Activated CD4-positive, alpha-beta memory T cell treated with anti-CD3 and anti-CD28 coated beads, Interleukin-2, amount 10 ng/mL, durations not matched to agents 7 days and 5 days (primary cell): ENCODE measurements at regions not wholly inside any gene's neighbourhood (a gene's known extent, or its start where the extent isn't known, plus 50 kb on each side); places are given as distances from the start of the nearest gene placed in this dataset.
A peak's percentile ranks its signal among the peaks of the same experiment; 100 is the strongest.

Experiments
- CTCF ChIA-PET: fragments of 350-600 bp; sonication (Branson Sonifier 250); formaldehyde crosslinking; loops from one replicate; lab custom pipeline; 2021; ENCODE audit warnings: antibody characterized with exemption, inconsistent platforms; lab: Charles Lee
- POLR2A ChIA-PET: fragments of 350-600 bp; sonication (Branson Sonifier 250); formaldehyde crosslinking; loops from one replicate; lab custom pipeline; 2021; ENCODE audit warnings: antibody characterized with exemption; lab: Charles Lee
- DNase-seq: peaks from one replicate; pipeline ENCODE4 v3.0.0-alpha.2; 2020
- H3K27ac Mint-ChIP-seq: one replicate; pipeline ENCODE4 v1.8.0; 2021; ENCODE audit warnings: mild to moderate bottlenecking, mixed read lengths
- H3K27me3 Mint-ChIP-seq: one replicate; pipeline ENCODE4 v1.8.0; 2021; ENCODE audit warnings: mixed read lengths
- H3K36me3 Mint-ChIP-seq: one replicate; pipeline ENCODE4 v1.8.0; 2021; ENCODE audit warnings: low read depth, mixed read lengths
- H3K4me1 Mint-ChIP-seq: one replicate; pipeline ENCODE4 v1.8.0; 2021; ENCODE audit warnings: mixed read lengths
- H3K4me3 Mint-ChIP-seq: one replicate; pipeline ENCODE4 v1.8.0; 2021; ENCODE audit warnings: mild to moderate bottlenecking, mixed read lengths
- H3K9me3 Mint-ChIP-seq: one replicate; pipeline ENCODE4 v1.8.0; 2021; ENCODE audit warnings: mixed read lengths

GRCh38 chr5:167720676-167721260 lies 570.7 kb upstream of the WWC1 start:
- no peak overlapping the region for H3K4me3 Mint-ChIP-seq
- no peaks in the 10 kb centered on the region for H3K9me3 Mint-ChIP-seq
- CTCF ChIA-PET, result no interaction called here
- H3K27ac Mint-ChIP-seq, result no peak overlapping the region
- H3K36me3 Mint-ChIP-seq, result no peaks in the 10 kb centered on the region
- POLR2A ChIA-PET, result no interaction called here
- no peak for DNase-seq
- no peaks in the 10 kb centered on the region for H3K27me3 Mint-ChIP-seq
- no peaks in the 10 kb centered on the region for H3K4me1 Mint-ChIP-seq

GRCh38 chr5:167721926-167722440 lies 569.5 kb upstream of the WWC1 start:
- Mint-ChIP-seq H3K27ac (no peak overlapping the region), H3K36me3 (no peaks in the 10 kb centered on the region), H3K9me3 (no peaks in the 10 kb centered on the region), H3K4me3 (no peak overlapping the region), H3K4me1 (no peaks in the 10 kb centered on the region), H3K27me3 (no peaks in the 10 kb centered on the region)
- ChIA-PET POLR2A (no interaction called here), CTCF (interaction anchor here (0.8 to 2.5 kb wide), 5 partner anchors 24 to 498 kb away, joined by 3 to 32 read pairs (median 6); no protein-coding TSS in a partner anchor)
- no peak for DNase-seq

- no peaks in the 10 kb centered on the region for H3K36me3 Mint-ChIP-seq
- peak; percentile 58 for DNase-seq
- H3K27ac Mint-ChIP-seq, result no peak overlapping the region
- no peaks in the 10 kb centered on the region for H3K4me1 Mint-ChIP-seq
- ChIA-PET POLR2A (no interaction called here), CTCF (interaction anchor here (0.7 to 2.5 kb wide), 6 partner anchors 9 to 496 kb away, joined by 3 to 32 read pairs (median 4); no protein-coding TSS in a partner anchor)
- no peak overlapping the region for H3K4me3 Mint-ChIP-seq
- no peaks in the 10 kb centered on the region for H3K27me3 Mint-ChIP-seq
- no peaks in the 10 kb centered on the region for H3K9me3 Mint-ChIP-seq
Measured at GRCh38 chr5:167723254-167723871, 568.1 kb upstream of the WWC1 start.

- no peaks in the 10 kb centered on the region for H3K36me3 Mint-ChIP-seq
- H3K27me3 Mint-ChIP-seq, result no peaks in the 10 kb centered on the region
- ChIA-PET POLR2A (no interaction called here), CTCF (interaction anchor here (1.3 to 2.4 kb wide), 2 partner anchors 8 to 494 kb away, joined by 3 to 13 read pairs; no protein-coding TSS in a partner anchor)
- no peaks in the 10 kb centered on the region for H3K9me3 Mint-ChIP-seq
- H3K4me3 Mint-ChIP-seq, result no peak overlapping the region
- DNase-seq, result no peak
- H3K4me1 Mint-ChIP-seq, result no peaks in the 10 kb centered on the region
- H3K27ac Mint-ChIP-seq, result no peak overlapping the region
Measured at GRCh38 chr5:167725264-167725663, 566.2 kb upstream of the WWC1 start.

- Mint-ChIP-seq H3K36me3 (no peaks in the 10 kb centered on the region), H3K27me3 (no peaks in the 10 kb centered on the region), H3K9me3 (no peaks in the 10 kb centered on the region), H3K27ac (no peak overlapping the region), H3K4me1 (no peaks in the 10 kb centered on the region), H3K4me3 (no peak overlapping the region)
- CTCF ChIA-PET, result interaction anchor here (2.4 kb wide), 1 partner anchor 494 kb away, joined by 13 read pairs; no protein-coding TSS in a partner anchor
- DNase-seq, result no peak
- POLR2A ChIA-PET, result no interaction called here
Measured at GRCh38 chr5:167725741-167726140, 565.7 kb upstream of the WWC1 start.

- H3K27ac Mint-ChIP-seq, result no peak overlapping the region
- no peaks in the 10 kb centered on the region for H3K36me3 Mint-ChIP-seq
- CTCF ChIA-PET, result interaction anchor here (2.4 kb wide), 1 partner anchor 493 kb away, joined by 13 read pairs; no protein-coding TSS in a partner anchor
- DNase-seq, result no peak
- POLR2A ChIA-PET, result no interaction called here
- no peaks in the 10 kb centered on the region for H3K4me1 Mint-ChIP-seq
- no peak overlapping the region for H3K4me3 Mint-ChIP-seq
- H3K9me3 Mint-ChIP-seq, result no peaks in the 10 kb centered on the region
- no peaks in the 10 kb centered on the region for H3K27me3 Mint-ChIP-seq
Measured at GRCh38 chr5:167726642-167727041, 564.8 kb upstream of the WWC1 start.

GRCh38 chr5:167730121-167730520 lies 561.3 kb upstream of the WWC1 start:
- POLR2A ChIA-PET, result no interaction called here
- no peak overlapping the region for H3K27ac Mint-ChIP-seq
- CTCF ChIA-PET, result interaction anchor here (1.2 kb wide), 1 partner anchor 489 kb away, joined by 3 read pairs; no protein-coding TSS in a partner anchor
- no peaks in the 10 kb centered on the region for H3K36me3 Mint-ChIP-seq
- no peaks in the 10 kb centered on the region for H3K4me1 Mint-ChIP-seq
- H3K27me3 Mint-ChIP-seq, result no peaks in the 10 kb centered on the region
- no peak overlapping the region for H3K4me3 Mint-ChIP-seq
- DNase-seq, result no peak
- H3K9me3 Mint-ChIP-seq, result no peaks in the 10 kb centered on the region

- Mint-ChIP-seq H3K9me3 (no peaks in the 10 kb centered on the region), H3K4me3 (no peak overlapping the region), H3K36me3 (no peaks in the 10 kb centered on the region), H3K27ac (no peak overlapping the region), H3K27me3 (no peaks in the 10 kb centered on the region), H3K4me1 (no peaks in the 10 kb centered on the region)
- POLR2A ChIA-PET, result no interaction called here
- CTCF ChIA-PET, result interaction anchor here (1.2 kb wide), 1 partner anchor 489 kb away, joined by 3 read pairs; no protein-coding TSS in a partner anchor
- no peak for DNase-seq
Measured at GRCh38 chr5:167730656-167731055, 560.8 kb upstream of the WWC1 start.

- Mint-ChIP-seq H3K36me3 (no peaks in the 10 kb centered on the region), H3K9me3 (no peaks in the 10 kb centered on the region), H3K4me3 (no peak overlapping the region), H3K27ac (no peak overlapping the region), H3K4me1 (no peaks in the 10 kb centered on the region), H3K27me3 (no peaks in the 10 kb centered on the region)
- CTCF ChIA-PET, result interaction anchor here (1.1 kb wide), 1 partner anchor 9 kb away, joined by 4 read pairs; no protein-coding TSS in a partner anchor
- no peak for DNase-seq
- POLR2A ChIA-PET, result no interaction called here
Measured at GRCh38 chr5:167731951-167732350, 559.5 kb upstream of the WWC1 start.

- Mint-ChIP-seq H3K4me1 (no peaks in the 10 kb centered on the region), H3K9me3 (no peaks in the 10 kb centered on the region), H3K27ac (no peak overlapping the region), H3K4me3 (no peak overlapping the region), H3K27me3 (no peaks in the 10 kb centered on the region), H3K36me3 (no peaks in the 10 kb centered on the region)
- ChIA-PET CTCF (interaction anchor here (1.1 kb wide), 1 partner anchor 9 kb away, joined by 4 read pairs; no protein-coding TSS in a partner anchor), POLR2A (no interaction called here)
- DNase-seq, result no peak
Measured at GRCh38 chr5:167732499-167732898, 558.9 kb upstream of the WWC1 start.

GRCh38 chr5:167736992-167737391 lies 554.5 kb upstream of the WWC1 start:
- H3K4me1 Mint-ChIP-seq, result no peaks in the 10 kb centered on the region
- no peak overlapping the region for H3K4me3 Mint-ChIP-seq
- ChIA-PET CTCF (interaction anchor here (1.7 kb wide), 1 partner anchor 14 kb away, joined by 5 read pairs; no protein-coding TSS in a partner anchor), POLR2A (no interaction called here)
- no peaks in the 10 kb centered on the region for H3K9me3 Mint-ChIP-seq
- H3K36me3 Mint-ChIP-seq, result no peaks in the 10 kb centered on the region
- no peak overlapping the region for H3K27ac Mint-ChIP-seq
- no peak for DNase-seq
- no peaks in the 10 kb centered on the region for H3K27me3 Mint-ChIP-seq

GRCh38 chr5:167743695-167744464 lies 547.6 kb upstream of the WWC1 start:
- no peak overlapping the region for H3K27ac Mint-ChIP-seq
- ChIA-PET POLR2A (no interaction called here), CTCF (interaction anchor here (0.6 kb wide), 1 partner anchor 8 kb away, joined by 4 read pairs; no protein-coding TSS in a partner anchor)
- no peaks in the 10 kb centered on the region for H3K27me3 Mint-ChIP-seq
- H3K9me3 Mint-ChIP-seq, result no peaks in the 10 kb centered on the region
- H3K4me3 Mint-ChIP-seq, result no peak overlapping the region
- H3K36me3 Mint-ChIP-seq, result no peaks in the 10 kb centered on the region
- H3K4me1 Mint-ChIP-seq, result no peaks in the 10 kb centered on the region
- no peak for DNase-seq

GRCh38 chr5:167745868-167746267 lies 545.6 kb upstream of the WWC1 start:
- Mint-ChIP-seq H3K27me3 (no peaks in the 10 kb centered on the region), H3K4me3 (no peak overlapping the region), H3K9me3 (no peaks in the 10 kb centered on the region), H3K27ac (no peak overlapping the region), H3K4me1 (no peaks in the 10 kb centered on the region), H3K36me3 (no peaks in the 10 kb centered on the region)
- CTCF ChIA-PET, result no interaction called here
- POLR2A ChIA-PET, result no interaction called here
- no peak for DNase-seq
